ENCODE measurements at regions not wholly inside any gene's neighbourhood (a gene's known extent, or its start where the extent isn't known, plus 50 kb on each side); places are given as distances from the start of the nearest gene placed in this dataset.

DNA sequence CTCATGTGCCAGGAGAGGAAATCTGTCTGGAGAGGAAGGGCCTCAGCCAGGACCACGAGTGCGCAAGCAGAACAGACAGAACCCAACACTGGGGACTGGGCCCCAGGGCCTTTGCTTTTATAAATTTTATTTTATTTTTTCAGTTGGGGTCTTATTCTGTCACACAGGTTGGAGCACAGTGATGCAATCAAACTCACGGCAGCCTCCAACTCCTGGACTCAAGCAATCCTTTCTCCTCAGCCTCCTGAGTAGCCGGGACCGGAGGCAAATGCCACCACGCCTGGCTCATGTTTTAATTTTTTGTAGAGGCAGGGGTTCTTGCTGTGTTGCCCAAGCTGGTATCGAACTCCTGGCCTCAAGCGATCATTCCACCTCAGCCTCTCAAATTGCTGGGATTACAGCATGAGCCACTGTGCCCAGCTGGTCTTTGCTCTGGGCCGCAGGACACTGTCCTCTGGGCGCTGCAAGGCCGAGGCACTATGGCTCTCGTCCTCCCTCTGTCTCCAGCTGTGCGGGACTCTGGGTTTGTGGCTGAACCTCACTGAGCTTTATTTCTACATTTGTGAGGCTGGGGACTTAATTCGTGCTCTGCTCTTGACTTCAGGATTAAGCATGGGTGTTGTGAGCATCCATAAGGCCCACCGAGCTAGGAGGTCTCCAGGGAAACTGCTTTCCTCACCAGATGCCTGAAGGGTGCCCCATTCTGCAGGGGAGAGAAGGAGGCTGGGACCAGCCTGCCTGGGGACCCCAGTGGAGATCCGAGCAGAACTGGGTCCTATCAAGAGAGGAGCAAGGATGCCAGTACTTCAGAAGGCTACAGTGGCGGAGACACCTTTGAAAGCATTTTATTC is 144.2 kb upstream of the VSTM2B start:
- Histone ChIP-seq H3K4me1 (ENCODE audit: insufficient read depth, low read length) (no peaks in the 10 kb centered on the region), H3K27ac (ENCODE audit: low read depth, low read length) (no peak overlapping the region), H3K36me3 (ENCODE audit: insufficient read depth, low read length) (no peaks in the 10 kb centered on the region), H3K27me3 (ENCODE audit: insufficient read depth, low read length) (no peaks in the 10 kb centered on the region), H3K79me2 (ENCODE audit: insufficient read depth, low read length) (no peaks in the 10 kb centered on the region), H3K4me3 (ENCODE audit: insufficient read depth, low read length) (no peak overlapping the region), H2AFZ (ENCODE audit: low read length) (no peak overlapping the region), H3K9me3 (ENCODE audit: low read depth, low read length) (no peaks in the 10 kb centered on the region), H3K4me2 (ENCODE audit: insufficient read depth, low read length) (no peak overlapping the region), H4K20me1 (ENCODE audit: insufficient read depth, low read length) (no peaks in the 10 kb centered on the region)
- no peak for DNase-seq (ENCODE audit: insufficient read length, low spot score, missing footprints)
- TF ChIP-seq CTCF (IDR thresholded peaks at IDR 0.05; ENCODE audit: extremely low read depth, low read depth, low read length) = no peak

DNA sequence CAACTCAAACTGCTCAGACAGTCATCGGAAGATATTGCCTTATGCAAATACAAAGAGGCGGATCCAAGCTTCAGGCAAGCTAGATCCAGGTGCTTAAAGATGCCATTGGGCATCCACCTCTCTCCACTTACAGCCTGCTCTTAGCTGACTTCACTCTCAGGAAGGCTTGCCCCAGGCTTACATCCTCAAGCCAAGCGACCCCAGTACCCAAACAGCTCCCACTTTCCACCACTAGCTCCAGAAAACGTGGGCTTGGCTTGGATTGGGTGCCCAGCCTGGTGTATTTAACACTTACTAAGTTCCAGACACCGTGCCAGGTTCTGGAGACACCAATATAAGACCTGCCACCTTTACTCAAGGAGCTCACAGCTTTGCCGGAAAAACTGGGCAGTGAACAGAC is 142.1 kb upstream of the VSTM2B start:
- H3K79me2 ChIP-seq (ENCODE audit: insufficient read depth, low read length) = no peaks in the 10 kb centered on the region
- no peaks in the 10 kb centered on the region for H3K36me3 ChIP-seq (ENCODE audit: insufficient read depth, low read length)
- peaks cover 5% of the 10 kb centered on the region for H3K9me3 ChIP-seq (ENCODE audit: low read depth, low read length)
- no peaks in the 10 kb centered on the region for H3K4me1 ChIP-seq (ENCODE audit: insufficient read depth, low read length)
- H4K20me1 ChIP-seq (ENCODE audit: insufficient read depth, low read length) = no peaks in the 10 kb centered on the region
- H2AFZ ChIP-seq (ENCODE audit: low read length) = no peak overlapping the region
- H3K27me3 ChIP-seq (ENCODE audit: insufficient read depth, low read length) = no peaks in the 10 kb centered on the region
- no peak for DNase-seq (ENCODE audit: insufficient read length, low spot score, missing footprints)
- no peak overlapping the region for H3K27ac ChIP-seq (ENCODE audit: low read depth, low read length)
- no peak overlapping the region for H3K4me2 ChIP-seq (ENCODE audit: insufficient read depth, low read length)
- no peak for TF ChIP-seq CTCF (IDR thresholded peaks at IDR 0.05; ENCODE audit: extremely low read depth, low read depth, low read length)
- H3K4me3 ChIP-seq (ENCODE audit: insufficient read depth, low read length) = no peak overlapping the region

- no peak for DNase-seq (ENCODE audit: insufficient read length, low spot score, missing footprints)
- H3K27ac ChIP-seq (ENCODE audit: low read depth, low read length) = no peak overlapping the region
- H4K20me1 ChIP-seq (ENCODE audit: insufficient read depth, low read length) = no peaks in the 10 kb centered on the region
- no peaks in the 10 kb centered on the region for H3K79me2 ChIP-seq (ENCODE audit: insufficient read depth, low read length)
- no peaks in the 10 kb centered on the region for H3K27me3 ChIP-seq (ENCODE audit: insufficient read depth, low read length)
- H3K4me1 ChIP-seq (ENCODE audit: insufficient read depth, low read length) = no peaks in the 10 kb centered on the region
- H3K4me2 ChIP-seq (ENCODE audit: insufficient read depth, low read length) = no peak overlapping the region
- H3K4me3 ChIP-seq (ENCODE audit: insufficient read depth, low read length) = no peak overlapping the region
- H3K9me3 ChIP-seq (ENCODE audit: low read depth, low read length) = peaks cover 5% of the 10 kb centered on the region
- no peaks in the 10 kb centered on the region for H3K36me3 ChIP-seq (ENCODE audit: insufficient read depth, low read length)
- no peak for TF ChIP-seq CTCF (IDR thresholded peaks at IDR 0.05; ENCODE audit: extremely low read depth, low read depth, low read length)
- H2AFZ ChIP-seq (ENCODE audit: low read length) = no peak overlapping the region
These were observed 141.1 kb upstream of the VSTM2B start for GRCh38 chr19:29384656-29385055.

DNA sequence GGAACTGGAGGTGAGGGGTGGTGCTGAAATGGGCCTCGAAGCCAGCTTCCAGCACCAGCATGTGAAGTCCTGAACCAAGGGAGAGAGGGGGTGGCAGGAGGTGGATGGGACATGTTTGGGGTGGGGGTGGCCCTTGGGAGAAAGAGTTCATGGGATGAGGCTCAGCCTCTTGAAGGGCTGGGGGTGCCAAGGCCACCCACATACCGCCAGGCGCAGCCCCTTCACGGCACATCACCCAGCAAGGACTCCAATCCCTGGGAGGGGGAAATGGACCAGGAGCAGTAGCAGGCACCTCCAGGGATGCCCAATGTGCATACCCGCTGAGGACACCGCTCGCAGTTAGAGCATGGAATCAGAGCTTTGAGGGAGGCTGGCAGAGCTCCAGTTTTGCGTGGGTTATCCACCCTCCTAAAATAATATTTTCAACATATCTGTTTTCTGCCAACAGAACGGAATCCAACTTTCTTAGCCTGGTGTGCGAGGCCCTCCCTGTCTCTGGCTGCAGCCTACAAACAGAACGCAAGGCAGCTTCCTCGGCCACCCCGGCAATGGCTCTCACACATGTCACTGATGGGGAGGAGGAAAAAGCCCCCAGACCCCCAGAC is 140.5 kb upstream of the VSTM2B start:
- no peak overlapping the region for H3K4me2 ChIP-seq (ENCODE audit: insufficient read depth, low read length)
- peaks cover 5% of the 10 kb centered on the region for H3K9me3 ChIP-seq (ENCODE audit: low read depth, low read length)
- no peaks in the 10 kb centered on the region for H4K20me1 ChIP-seq (ENCODE audit: insufficient read depth, low read length)
- H3K27ac ChIP-seq (ENCODE audit: low read depth, low read length) = no peak overlapping the region
- H3K4me1 ChIP-seq (ENCODE audit: insufficient read depth, low read length) = no peaks in the 10 kb centered on the region
- no peak overlapping the region for H2AFZ ChIP-seq (ENCODE audit: low read length)
- H3K27me3 ChIP-seq (ENCODE audit: insufficient read depth, low read length) = no peaks in the 10 kb centered on the region
- no peaks in the 10 kb centered on the region for H3K36me3 ChIP-seq (ENCODE audit: insufficient read depth, low read length)
- no peak for TF ChIP-seq CTCF (IDR thresholded peaks at IDR 0.05; ENCODE audit: extremely low read depth, low read depth, low read length)
- DNase-seq (ENCODE audit: insufficient read length, low spot score, missing footprints) = no peak
- H3K4me3 ChIP-seq (ENCODE audit: insufficient read depth, low read length) = no peak overlapping the region
- H3K79me2 ChIP-seq (ENCODE audit: insufficient read depth, low read length) = no peaks in the 10 kb centered on the region
